Panc1 (cell line): ENCODE measurements at regions not wholly inside any gene's neighbourhood (a gene's known extent, or its start where the extent isn't known, plus 50 kb on each side); places are given as distances from the start of the nearest gene placed in this dataset.

Experiments
- ATAC-seq: fragments of 200-7000 bp; cut with Tn5 transposase; 2 replicates; pipeline ENCODE4 v1.9.1; 2020; ENCODE audit warnings: mild to moderate bottlenecking, moderate library complexity
- BruUV-seq: library from RNA; stranded (reverse); fragments of 400-500 nt; replicated peaks from 2 replicates; lab custom pipeline; 2021; lab: Mats Ljungman, UMichigan
- CTCF ChIA-PET: fragments of 300-600 bp; sonication (Branson Sonifier 250); formaldehyde crosslinking; loops from one replicate; lab custom pipeline; 2022; ENCODE audit warnings: antibody characterized with exemption; lab: Charles Lee
- POLR2A ChIA-PET: fragments of 300-600 bp; sonication (Branson Sonifier 250); formaldehyde crosslinking; loops from one replicate; lab custom pipeline; 2022; ENCODE audit warnings: antibody characterized with exemption; lab: Charles Lee
- DNase-seq: peaks from one replicate; pipeline ENCODE4 v3.0.0-alpha.2; 2010; ENCODE audit warnings: low read depth, low spot score
- H3K27ac ChIP-seq: 2 replicates; pipeline ENCODE4 v1.5.1; 2011; ENCODE audit warnings: mild to moderate bottlenecking, low read length, inconsistent platforms
- H3K27me3 ChIP-seq: fragments of 200-500 bp; sonication (Bioruptor generic); 2 replicates; pipeline ENCODE4 v1.6.0; 2014; ENCODE audit warnings: low read length, inconsistent platforms; ENCODE audit not compliant: control insufficient read depth, insufficient read depth
- H3K36me3 ChIP-seq: fragments of 200-500 bp; sonication (Bioruptor generic); 2 replicates; pipeline ENCODE4 v1.5.1; 2014; ENCODE audit warnings: inconsistent platforms, mild to moderate bottlenecking, low read length, moderate library complexity; ENCODE audit not compliant: control insufficient read depth, insufficient read depth
- H3K4me1 ChIP-seq: 2 replicates; pipeline ENCODE4 v1.5.1; 2011; ENCODE audit warnings: inconsistent platforms, mild to moderate bottlenecking, low read length, moderate library complexity; ENCODE audit not compliant: control insufficient read depth, insufficient read depth
- H3K4me3 ChIP-seq, 2 experiments: 2 replicates each; pipeline ENCODE4 v1.5.1; 2011 to 2012; ENCODE audit warnings: low read depth in 2 of 2, low read length in 2 of 2, mild to moderate bottlenecking in 2 of 2, inconsistent platforms in 1 of 2, moderate library complexity in 1 of 2
- H3K9me3 ChIP-seq: fragments of 200-500 bp; sonication (Bioruptor generic); 2 replicates; pipeline ENCODE4 v1.5.1; 2014; ENCODE audit warnings: low read depth, mild to moderate bottlenecking, inconsistent platforms, low read length, moderate library complexity; ENCODE audit not compliant: control insufficient read depth, insufficient read depth
- CTCF ChIP-seq: fragments of 450-650 bp; IDR thresholded peaks from 2 replicates; pipeline ENCODE4 v1.5.1; 2017; ENCODE audit warnings: mild to moderate bottlenecking
- POLR2AphosphoS5 ChIP-seq: IDR thresholded peaks from 2 replicates; pipeline ENCODE4 v1.6.1; 2012; ENCODE audit warnings: mild to moderate bottlenecking, low read depth, low read length, moderate library complexity
- REST ChIP-seq, 2 experiments: IDR thresholded peaks; 2 replicates each; pipeline ENCODE4 v1.6.1; 2011 to 2012; ENCODE audit warnings: low read depth in 2 of 2, control low read depth in 1 of 2, low read length in 1 of 2, mild to moderate bottlenecking in 1 of 2, moderate library complexity in 1 of 2; ENCODE audit not compliant: insufficient read depth in 1 of 2
- SIN3A ChIP-seq: IDR thresholded peaks from 2 replicates; pipeline ENCODE4 v1.6.1; 2012; ENCODE audit warnings: low read depth, mild to moderate bottlenecking, low read length, moderate library complexity, borderline replicate concordance; ENCODE audit not compliant: insufficient read depth
- TCF7L2 ChIP-seq: IDR thresholded peaks from 2 replicates; pipeline ENCODE4 v1.6.1; 2011; ENCODE audit warnings: mild to moderate bottlenecking, low read depth, low read length, inconsistent platforms
- in situ Hi-C: cut with HindIII; loops from 2 replicates; pipeline ENCODE4 v1.10.0; 2016; ENCODE audit warnings: low sequenced_read_pairs, low pct_unique_long_range_greater_than_20kb
- intact Hi-C: fragments of 100-400 bp; cut with micrococcal nuclease; formaldehyde crosslinking; loops from one replicate; pipeline ENCODE4 v1.10.0; 2022; ENCODE audit not compliant: unreplicated experiment

- no peaks in the 10 kb centered on the region; the same call in 1 of the 2 replicates for H3K27me3 ChIP-seq
- ATAC-seq, result no peak
- H3K27ac ChIP-seq, result no peak overlapping the region
- no peaks in the 10 kb centered on the region for H3K9me3 ChIP-seq
- in situ Hi-C loops (no loop called here), intact Hi-C loops (no loop called here)
- no peaks in the 10 kb centered on the region for H3K36me3 ChIP-seq
- TF ChIP-seq REST (IDR thresholded peaks at IDR 0.05; ENCODE audit: insufficient read depth in 1 of 2, low read depth in 2 of 2, low read length in 1 of 2) (no peak), POLR2AphosphoS5 (no peak), TCF7L2 (no peak), SIN3A (no peak), CTCF (no peak)
- ChIA-PET CTCF (no interaction called here), POLR2A (no interaction called here)
- BruUV-seq, result no TSS peak
- DNase-seq, result no peak
- H3K4me1 ChIP-seq, result no peaks in the 10 kb centered on the region
- H3K4me3 ChIP-seq, result no peak overlapping the region
These were observed 77.5 kb upstream of the CSF3R start for GRCh38 chr1:36560177-36560576.

GRCh38 chr1:36559061-36559460, 76.3 kb upstream of the CSF3R start:
- in situ Hi-C loops (no loop called here), intact Hi-C loops (loop anchor here (10.0 kb wide), 1 partner anchor 766 kb away; no protein-coding TSS in a partner anchor)
- ChIA-PET POLR2A (no interaction called here), CTCF (no interaction called here)
- Histone ChIP-seq H3K27me3 (no peaks in the 10 kb centered on the region; the same call in 1 of the 2 replicates), H3K4me3 (no peak overlapping the region), H3K36me3 (no peaks in the 10 kb centered on the region), H3K9me3 (no peaks in the 10 kb centered on the region), H3K4me1 (no peaks in the 10 kb centered on the region), H3K27ac (no peak overlapping the region)
- BruUV-seq, result no TSS peak
- no peak for ATAC-seq
- TF ChIP-seq SIN3A (no peak), CTCF (no peak), TCF7L2 (no peak), POLR2AphosphoS5 (no peak), REST (IDR thresholded peaks at IDR 0.05; ENCODE audit: insufficient read depth in 1 of 2, low read depth in 2 of 2, low read length in 1 of 2) (no peak)
- no peak for DNase-seq
